NB4 (cell line): ENCODE measurements at regions not wholly inside any gene's neighbourhood (a gene's known extent, or its start where the extent isn't known, plus 50 kb on each side); places are given as distances from the start of the nearest gene placed in this dataset.

Experiments used
- DNase-seq: peaks from one replicate; pipeline ENCODE4 v3.0.0; 2010; ENCODE audit warnings: low read depth
- H3K4me3 ChIP-seq: one replicate; pipeline ENCODE4 v1.5.1; 2011; ENCODE audit warnings: mild to moderate bottlenecking, low read depth, low read length, moderate library complexity
- MYC ChIP-seq: IDR thresholded peaks from 2 replicates; pipeline ENCODE4 v1.6.1; 2011; ENCODE audit warnings: low read depth, low read length
- POLR2A ChIP-seq: IDR thresholded peaks from 2 replicates; pipeline ENCODE4 v1.6.1; 2011; ENCODE audit warnings: mild to moderate bottlenecking; ENCODE audit not compliant: insufficient read length; ENCODE audit errors: extremely low read depth
- TF ChIP-seq, protein P1 (sequence below): IDR thresholded peaks from 2 replicates; pipeline ENCODE4 v1.6.1; 2011; ENCODE audit warnings: low read depth, low read length
- TF ChIP-seq, protein P2 (sequence below): IDR thresholded peaks from one replicate; pipeline ENCODE4 v1.5.1; 2012; ENCODE audit warnings: low read depth, low read length

- TF ChIP-seq, protein P1, sequence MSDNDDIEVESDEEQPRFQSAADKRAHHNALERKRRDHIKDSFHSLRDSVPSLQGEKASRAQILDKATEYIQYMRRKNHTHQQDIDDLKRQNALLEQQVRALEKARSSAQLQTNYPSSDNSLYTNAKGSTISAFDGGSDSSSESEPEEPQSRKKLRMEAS, result no peak
- TF ChIP-seq MYC (no peak), POLR2A (no peak)
- TF ChIP-seq, protein P2, sequence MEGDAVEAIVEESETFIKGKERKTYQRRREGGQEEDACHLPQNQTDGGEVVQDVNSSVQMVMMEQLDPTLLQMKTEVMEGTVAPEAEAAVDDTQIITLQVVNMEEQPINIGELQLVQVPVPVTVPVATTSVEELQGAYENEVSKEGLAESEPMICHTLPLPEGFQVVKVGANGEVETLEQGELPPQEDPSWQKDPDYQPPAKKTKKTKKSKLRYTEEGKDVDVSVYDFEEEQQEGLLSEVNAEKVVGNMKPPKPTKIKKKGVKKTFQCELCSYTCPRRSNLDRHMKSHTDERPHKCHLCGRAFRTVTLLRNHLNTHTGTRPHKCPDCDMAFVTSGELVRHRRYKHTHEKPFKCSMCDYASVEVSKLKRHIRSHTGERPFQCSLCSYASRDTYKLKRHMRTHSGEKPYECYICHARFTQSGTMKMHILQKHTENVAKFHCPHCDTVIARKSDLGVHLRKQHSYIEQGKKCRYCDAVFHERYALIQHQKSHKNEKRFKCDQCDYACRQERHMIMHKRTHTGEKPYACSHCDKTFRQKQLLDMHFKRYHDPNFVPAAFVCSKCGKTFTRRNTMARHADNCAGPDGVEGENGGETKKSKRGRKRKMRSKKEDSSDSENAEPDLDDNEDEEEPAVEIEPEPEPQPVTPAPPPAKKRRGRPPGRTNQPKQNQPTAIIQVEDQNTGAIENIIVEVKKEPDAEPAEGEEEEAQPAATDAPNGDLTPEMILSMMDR, result no peak
- H3K4me3 ChIP-seq, result no peak overlapping the region
- DNase-seq, result no peak
These were observed 147.5 kb upstream of the SYNDIG1 start for GRCh38 chr20:24321973-24322372.

DNA sequence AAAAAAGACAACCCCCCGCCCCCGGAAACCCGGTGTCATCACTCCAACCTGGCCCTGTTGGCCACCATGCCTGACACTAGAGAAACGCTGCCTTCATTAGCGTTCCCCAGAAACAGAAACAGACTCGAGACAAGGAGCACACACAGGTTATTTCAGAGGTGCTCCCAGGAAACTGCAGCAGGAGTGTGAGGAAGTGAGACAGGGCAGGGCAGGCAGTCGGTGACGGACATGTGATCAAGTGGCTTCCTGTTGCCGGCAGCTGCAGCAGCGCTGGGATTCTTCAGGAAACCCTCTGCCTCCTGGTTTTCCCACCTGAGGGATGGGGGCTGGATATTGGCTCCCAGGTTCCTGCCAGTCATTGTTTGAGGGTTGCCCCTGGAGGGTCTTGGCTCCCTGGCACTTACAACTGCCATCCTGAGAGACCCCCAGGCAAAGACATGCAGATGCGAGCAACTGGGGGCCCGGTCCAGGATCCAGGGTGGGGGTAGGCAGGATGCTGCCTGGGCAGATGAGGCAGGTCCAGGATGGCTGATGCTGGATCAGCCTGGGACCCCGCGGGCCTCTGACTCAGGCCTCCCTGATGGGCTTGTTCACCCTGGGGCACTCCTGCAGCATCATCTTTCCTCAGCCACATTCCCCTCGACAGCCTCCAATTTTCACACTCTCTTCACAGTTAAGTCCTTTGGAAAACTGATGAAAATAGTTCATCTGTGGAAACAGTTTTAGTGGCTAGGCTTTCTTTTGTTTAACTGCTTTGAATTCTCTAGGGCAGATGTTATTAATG, 150.7 kb upstream of the SYNDIG1 start:
- DNase-seq, result no peak
- H3K4me3 ChIP-seq, result no peak overlapping the region
- TF ChIP-seq MYC, result no peak
- TF ChIP-seq, protein P2, result no peak
- no peak for TF ChIP-seq POLR2A
- TF ChIP-seq, protein P1, result no peak

- no peak overlapping the region for H3K4me3 ChIP-seq
- DNase-seq, result no peak
- no peak for TF ChIP-seq MYC
- TF ChIP-seq, protein P2, result no peak
These were observed 152.2 kb upstream of the SYNDIG1 start for GRCh38 chr20:24317224-24317623.

- no peak for DNase-seq
- no peak overlapping the region for H3K4me3 ChIP-seq
- TF ChIP-seq MYC (no peak), POLR2A (no peak)
- TF ChIP-seq, protein P1, result no peak
- TF ChIP-seq, protein P2, result no peak
These were observed 152.7 kb upstream of the SYNDIG1 start for GRCh38 chr20:24316731-24317130.

DNA sequence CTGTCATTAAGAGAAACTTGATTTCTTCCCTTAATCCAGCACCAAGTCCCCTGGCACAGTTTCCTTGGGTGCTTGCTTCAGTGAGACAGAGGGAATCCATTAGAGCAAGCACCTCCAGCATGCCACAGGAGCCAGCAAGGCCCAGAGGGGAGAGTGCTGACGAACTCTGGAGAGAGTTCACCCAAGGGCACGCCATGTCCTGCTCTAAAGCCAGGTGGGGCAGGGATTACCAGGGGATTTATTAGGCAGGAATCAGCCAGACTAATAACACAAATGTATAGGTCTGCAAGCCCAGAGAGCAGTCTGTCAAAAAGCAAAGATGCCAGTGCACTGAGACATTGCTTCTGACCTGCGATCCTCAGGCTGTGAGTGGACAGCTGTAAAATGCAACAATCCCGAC, 155.4 kb upstream of the SYNDIG1 start:
- TF ChIP-seq, protein P1, result no peak
- TF ChIP-seq, protein P2, result no peak
- TF ChIP-seq MYC, result no peak
- no peak for TF ChIP-seq POLR2A
- no peak overlapping the region for H3K4me3 ChIP-seq
- no peak for DNase-seq

GRCh38 chr20:24309596-24309995, 159.8 kb upstream of the SYNDIG1 start:
- TF ChIP-seq MYC (no peak), POLR2A (no peak)
- TF ChIP-seq, protein P2, result no peak
- TF ChIP-seq, protein P1, result no peak
- no peak for DNase-seq
- H3K4me3 ChIP-seq, result no peak overlapping the region
